Uterus (tissue), 2 donors: ENCODE measurements at regions not wholly inside any gene's neighbourhood (a gene's known extent, or its start where the extent isn't known, plus 50 kb on each side); places are given as distances from the start of the nearest gene placed in this dataset.

Experiments
- CTCF ChIP-seq, 4 experiments: fragments of 200-600 bp in 2 of 4; fragments of 450-650 bp in 2 of 4; sonication (generic) in 2 of 4; IDR thresholded peaks; one replicate each; pipeline ENCODE4 v1.5.1; 2016 to 2019; ENCODE audit warnings: antibody characterized with exemption in 4 of 4, mild to moderate bottlenecking in 2 of 4, moderate library complexity in 1 of 4
- POLR2A ChIP-seq, 2 donors: fragments of 450-650 bp; IDR thresholded peaks; one replicate each; pipeline ENCODE4 v1.6.1; 2016; ENCODE audit warnings: antibody characterized with exemption in 2 of 2, mild to moderate bottlenecking in 1 of 2, moderate library complexity in 1 of 2

- no peak for TF ChIP-seq CTCF (IDR thresholded peaks at IDR 0.05)
- TF ChIP-seq POLR2A (IDR thresholded peaks at IDR 0.05): no peak
Observed at GRCh38 chr5:163993126-163993525, 487.7 kb downstream of the MAT2B start.
